Transverse colon (tissue), 4 donors: ENCODE measurements at regions not wholly inside any gene's neighbourhood (a gene's known extent, or its start where the extent isn't known, plus 50 kb on each side); places are given as distances from the start of the nearest gene placed in this dataset.

ENCODE experiments used
- DNase-seq: peaks from one replicate; pipeline ENCODE4 v3.0.0-alpha.2; 2019
- H3K27ac ChIP-seq, 4 donors: fragments of 200-600 bp; sonication (generic); 2 replicates each; pipeline ENCODE4 v1.5.1; 2016 to 2018; ENCODE audit warnings: inconsistent platforms in 4 of 4
- H3K27me3 ChIP-seq: fragments of 200-600 bp; sonication (generic); 2 replicates; pipeline ENCODE4 v1.5.1; 2017; ENCODE audit warnings: inconsistent platforms
- H3K36me3 ChIP-seq, 4 donors: fragments of 200-600 bp; sonication (generic); 2 replicates each; pipeline ENCODE4 v1.5.1; 2017 to 2019; ENCODE audit warnings: inconsistent platforms in 4 of 4
- H3K4me1 ChIP-seq, 4 donors: fragments of 200-600 bp; sonication (generic); 2 replicates each; pipeline ENCODE4 v1.5.1; 2017 to 2020; ENCODE audit warnings: inconsistent platforms in 4 of 4
- H3K4me3 ChIP-seq, 4 donors: fragments of 200-600 bp; sonication (generic); 1 replicate in 1 of 4; 2 replicates in 3 of 4; pipeline versions ENCODE4 v1.5.1 to v1.6.1; 2017 to 2019; ENCODE audit warnings: inconsistent platforms in 4 of 4
- H3K9me3 ChIP-seq, 2 donors: fragments of 200-600 bp; sonication (generic); 2 replicates each; pipeline ENCODE4 v1.5.1; 2017 to 2019; ENCODE audit warnings: inconsistent platforms in 2 of 2
- EP300 ChIP-seq: sonication (generic); formaldehyde crosslinking; IDR thresholded peaks from one replicate; pipeline ENCODE4 v1.6.1; 2017; ENCODE audit warnings: antibody characterized with exemption, low read depth
- POLR2A ChIP-seq: fragments of 450-650 bp; IDR thresholded peaks from one replicate; pipeline ENCODE4 v1.6.1; 2016; ENCODE audit warnings: antibody characterized with exemption, mild to moderate bottlenecking, moderate library complexity
- POLR2AphosphoS5 ChIP-seq, 3 donors: sonication (generic); formaldehyde crosslinking; IDR thresholded peaks; one replicate each; pipeline ENCODE4 v1.6.1; 2016; ENCODE audit warnings: antibody characterized with exemption in 3 of 3
- WGBS, 2 donors: methylation state at CpG; one replicate each; pipeline ENCODE4 v1.1.5; 2018; ENCODE audit warnings: low coverage in 1 of 2; 5-methylcytosine and 5-hydroxymethylcytosine counted together
- in situ Hi-C, 4 donors: fragments of 200-750 bp; cut with MboI; loops; one replicate each; pipeline versions ENCODE4 v1.15.0 to v1.15.1; 2017; ENCODE audit warnings: low sequenced_read_pairs in 3 of 4, low pct_ligation_motif_present in 1 of 4, low pct_unique_long_range_greater_than_20kb in 1 of 4
- intact Hi-C: fragments of 100-400 bp; cut with DNase I; formaldehyde crosslinking; loops from one replicate; pipeline ENCODE4 v1.15.1; 2023; ENCODE audit warnings: low total_unique reads
- TF ChIP-seq, protein P1 (sequence below), 5 experiments: fragments of 200-600 bp in 3 of 5; fragments of 450-650 bp in 2 of 5; sonication (generic) in 3 of 5; IDR thresholded peaks; 1 replicate in 2 of 5; 2 replicates in 3 of 5; pipeline ENCODE4 v1.5.1; 2016 to 2017; ENCODE audit warnings: antibody characterized with exemption in 5 of 5, inconsistent platforms in 3 of 5, mild to moderate bottlenecking in 2 of 5, moderate library complexity in 1 of 5

DNA sequence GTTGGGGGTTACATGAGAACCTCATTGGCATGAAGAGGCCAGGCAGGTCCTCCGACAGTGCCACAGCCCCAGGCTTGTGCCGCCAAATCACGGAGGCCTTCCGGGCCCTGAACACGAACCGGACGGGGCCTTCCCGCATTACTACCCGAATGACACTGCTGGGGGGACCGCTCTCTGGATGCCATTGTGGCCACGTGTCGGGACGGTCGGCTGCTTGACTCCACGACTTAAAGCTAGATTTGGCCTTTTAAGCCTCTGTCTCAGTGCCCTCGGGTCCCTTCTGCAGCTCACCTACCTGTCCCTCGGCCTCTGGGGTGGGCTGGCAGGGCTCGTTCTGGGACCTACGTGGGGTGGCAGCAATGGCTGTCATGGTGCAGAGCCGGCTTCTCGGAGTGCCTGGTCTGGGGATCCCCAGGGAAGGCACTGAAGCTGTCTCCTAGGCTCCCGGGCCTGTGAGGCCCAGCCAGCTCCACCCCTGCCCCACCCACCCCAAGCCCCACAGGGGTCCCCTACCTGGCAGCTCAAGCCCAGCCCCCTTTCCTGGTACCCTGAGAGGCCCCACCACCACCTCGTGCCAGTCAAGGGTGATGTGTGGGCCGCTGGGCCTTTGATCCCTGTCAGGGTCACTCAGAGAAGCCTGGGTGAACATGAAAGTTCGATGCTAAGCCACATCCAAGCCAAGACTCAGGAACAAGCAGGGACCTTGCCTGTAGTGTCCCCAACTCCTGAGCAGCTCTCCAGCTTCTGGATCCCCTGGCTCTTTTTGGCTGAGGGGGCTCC lies 245.8 kb upstream of the SGCG start:
- no peak for DNase-seq
- Histone ChIP-seq H3K4me1 (no peaks in the 10 kb centered on the region), H3K4me3 (no peak overlapping the region), H3K9me3 (no peaks in the 10 kb centered on the region), H3K27me3 (no peaks in the 10 kb centered on the region), H3K36me3 (no peaks in the 10 kb centered on the region), H3K27ac (no peak overlapping the region)
- intact Hi-C loops (no loop called here), in situ Hi-C loops (loop anchor here in 2 of 4 donors (25.0 kb wide), 1 partner anchor 1427 kb away; no protein-coding TSS in a partner anchor)
- TF ChIP-seq, protein P1, sequence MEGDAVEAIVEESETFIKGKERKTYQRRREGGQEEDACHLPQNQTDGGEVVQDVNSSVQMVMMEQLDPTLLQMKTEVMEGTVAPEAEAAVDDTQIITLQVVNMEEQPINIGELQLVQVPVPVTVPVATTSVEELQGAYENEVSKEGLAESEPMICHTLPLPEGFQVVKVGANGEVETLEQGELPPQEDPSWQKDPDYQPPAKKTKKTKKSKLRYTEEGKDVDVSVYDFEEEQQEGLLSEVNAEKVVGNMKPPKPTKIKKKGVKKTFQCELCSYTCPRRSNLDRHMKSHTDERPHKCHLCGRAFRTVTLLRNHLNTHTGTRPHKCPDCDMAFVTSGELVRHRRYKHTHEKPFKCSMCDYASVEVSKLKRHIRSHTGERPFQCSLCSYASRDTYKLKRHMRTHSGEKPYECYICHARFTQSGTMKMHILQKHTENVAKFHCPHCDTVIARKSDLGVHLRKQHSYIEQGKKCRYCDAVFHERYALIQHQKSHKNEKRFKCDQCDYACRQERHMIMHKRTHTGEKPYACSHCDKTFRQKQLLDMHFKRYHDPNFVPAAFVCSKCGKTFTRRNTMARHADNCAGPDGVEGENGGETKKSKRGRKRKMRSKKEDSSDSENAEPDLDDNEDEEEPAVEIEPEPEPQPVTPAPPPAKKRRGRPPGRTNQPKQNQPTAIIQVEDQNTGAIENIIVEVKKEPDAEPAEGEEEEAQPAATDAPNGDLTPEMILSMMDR (IDR thresholded peaks at IDR 0.05), result no peak
- TF ChIP-seq EP300, result no peak
- no peak for TF ChIP-seq POLR2A
- no peak for TF ChIP-seq POLR2AphosphoS5 (IDR thresholded peaks at IDR 0.05)
- WGBS, 2 donors, result 85% methylated on average over 25 of the region's 25 CpGs; no CpG with 5 or more reads in 1 of the 2 donors

DNA sequence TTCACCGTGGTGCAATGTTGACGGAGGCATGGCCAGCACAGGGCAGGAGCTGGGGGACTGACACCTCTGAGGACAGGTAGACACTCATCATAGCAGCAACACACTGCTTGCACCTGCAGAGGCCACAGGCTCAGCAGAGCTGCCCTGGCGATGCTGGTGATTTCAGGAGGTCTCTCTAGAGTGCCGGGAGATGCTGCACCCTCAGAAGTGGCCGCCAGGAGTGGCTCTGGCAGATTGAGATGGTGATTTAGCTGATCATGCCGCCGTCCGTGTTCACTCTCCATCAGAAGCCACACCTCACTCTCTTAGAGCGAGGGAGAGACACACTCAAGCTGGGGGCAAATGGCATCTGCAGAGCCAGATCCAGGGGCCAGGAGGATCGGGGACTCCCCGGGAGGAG lies 244.6 kb upstream of the SGCG start:
- H3K27me3 ChIP-seq, result no peaks in the 10 kb centered on the region

DNA sequence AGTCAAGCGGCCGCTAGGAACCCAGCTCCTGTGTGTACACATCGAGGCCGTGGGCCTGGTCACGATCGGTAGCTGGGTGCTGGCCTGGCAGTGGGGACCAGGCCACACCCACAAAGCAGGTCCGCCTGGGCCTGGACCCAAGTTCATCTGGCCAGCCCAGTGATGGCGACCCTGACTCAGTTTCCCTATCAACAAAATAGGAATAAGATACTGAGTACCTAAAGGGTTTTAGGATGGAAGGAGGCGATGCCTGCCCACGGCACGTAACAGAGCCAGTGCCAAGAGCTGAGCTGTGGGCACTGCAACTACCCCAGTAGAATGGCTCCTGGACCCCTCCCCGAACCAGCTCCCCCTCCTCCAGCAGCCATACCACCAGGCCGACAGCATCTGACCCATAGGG lies 243.5 kb upstream of the SGCG start:
- Histone ChIP-seq H3K4me1 (no peaks in the 10 kb centered on the region), H3K27me3 (no peaks in the 10 kb centered on the region), H3K4me3 (no peak overlapping the region), H3K27ac (no peak overlapping the region), H3K36me3 (no peaks in the 10 kb centered on the region), H3K9me3 (no peaks in the 10 kb centered on the region)
- WGBS, 2 donors, result 95% methylated on average over 13 of the region's 13 CpGs; no CpG with 5 or more reads in 1 of the 2 donors
- no peak for DNase-seq
- intact Hi-C loops, result no loop called here
- in situ Hi-C loops, result loop anchor here in 2 of 4 donors (25.0 kb wide), 1 partner anchor 1425 kb away; no protein-coding TSS in a partner anchor
- TF ChIP-seq, protein P1 (IDR thresholded peaks at IDR 0.05), result no peak
- TF ChIP-seq POLR2A, result no peak
- TF ChIP-seq POLR2AphosphoS5 (IDR thresholded peaks at IDR 0.05), result no peak
- no peak for TF ChIP-seq EP300

More for the DNA sequence above, 244.6 kb upstream of the SGCG start:
- intact Hi-C loops, result no loop called here
- Histone ChIP-seq H3K27ac (no peak overlapping the region), H3K36me3 (no peaks in the 10 kb centered on the region), H3K9me3 (no peaks in the 10 kb centered on the region), H3K4me3 (no peak overlapping the region), H3K4me1 (no peaks in the 10 kb centered on the region)
- TF ChIP-seq, protein P1 (IDR thresholded peaks at IDR 0.05), result no peak
- TF ChIP-seq EP300, result no peak
- no peak for TF ChIP-seq POLR2A
- no peak for TF ChIP-seq POLR2AphosphoS5 (IDR thresholded peaks at IDR 0.05)
- no peak for DNase-seq
- 72 to 100% methylated on average over 1 to 11 of the region's 11 CpGs for WGBS, 2 donors
- in situ Hi-C loops, result loop anchor here in 2 of 4 donors (25.0 kb wide), 1 partner anchor 1426 kb away; no protein-coding TSS in a partner anchor

DNA sequence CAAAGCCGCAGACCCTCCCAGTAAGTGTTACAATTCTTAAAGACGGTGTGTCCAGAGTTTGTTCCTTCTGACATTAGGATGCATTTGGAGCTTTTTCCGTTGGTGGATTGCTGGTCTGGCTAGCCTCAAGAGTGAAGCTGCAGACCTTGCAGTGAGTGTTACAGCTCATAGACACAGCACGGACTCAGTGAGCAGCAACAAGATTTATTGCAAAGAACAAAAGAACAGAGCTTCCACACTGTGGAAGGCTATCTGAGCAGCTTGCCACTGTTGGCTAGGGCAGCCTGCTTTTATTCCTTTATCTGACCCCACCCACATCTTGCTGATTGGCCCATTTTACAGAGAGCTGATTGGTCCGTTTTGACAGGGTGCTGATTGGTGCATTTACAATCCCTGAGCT lies 242.8 kb upstream of the SGCG start:
- WGBS, 2 donors, result 90% methylated on average over 5 of the region's 5 CpGs; no CpG with 5 or more reads in 1 of the 2 donors
- intact Hi-C loops (no loop called here), in situ Hi-C loops (loop anchor here in 2 of 4 donors (25.0 kb wide), 1 partner anchor 1424 kb away; no protein-coding TSS in a partner anchor)

More for the DNA sequence above, 242.8 kb upstream of the SGCG start:
- H3K36me3 ChIP-seq, result no peaks in the 10 kb centered on the region
- no peak overlapping the region for H3K27ac ChIP-seq
- no peaks in the 10 kb centered on the region for H3K4me1 ChIP-seq
- TF ChIP-seq EP300, result no peak
- TF ChIP-seq POLR2AphosphoS5 (IDR thresholded peaks at IDR 0.05), result no peak
- TF ChIP-seq, protein P1 (IDR thresholded peaks at IDR 0.05), result no peak
- no peak for DNase-seq
- H3K27me3 ChIP-seq, result no peaks in the 10 kb centered on the region
- H3K9me3 ChIP-seq, result no peaks in the 10 kb centered on the region
- no peak overlapping the region for H3K4me3 ChIP-seq
